Spleen (tissue), 7 donors: ENCODE measurements at regions not wholly inside any gene's neighbourhood (a gene's known extent, or its start where the extent isn't known, plus 50 kb on each side); places are given as distances from the start of the nearest gene placed in this dataset.

Experiments used
- POLR2A ChIP-seq, 3 donors: fragments of 450-650 bp; IDR thresholded peaks; one replicate each; pipeline ENCODE4 v1.5.1; 2017; ENCODE audit warnings: antibody characterized with exemption in 3 of 3, mild to moderate bottlenecking in 1 of 3
- TF ChIP-seq, protein P1 (sequence below), 11 experiments: fragments of 200-600 bp in 7 of 11; fragments of 450-650 bp in 4 of 11; sonication (generic) in 4 of 11; IDR thresholded peaks in 8 of 11; conservative IDR thresholded peaks in 3 of 11; 1 replicate in 7 of 11; 2 replicates in 4 of 11; pipeline versions ENCODE4 v1.4.0 to v1.8.0; 2016 to 2021; ENCODE audit warnings: antibody characterized with exemption in 11 of 11, inconsistent platforms in 4 of 11, mild to moderate bottlenecking in 1 of 11
- donor health status: DM: no; HTN: no; CAD: no; lungs with moderate emphysema.
- donor health status: DM: no; HTN: no; CAD: no.
- donor health status: DM: no; HTN: no; CAD: no.

DNA sequence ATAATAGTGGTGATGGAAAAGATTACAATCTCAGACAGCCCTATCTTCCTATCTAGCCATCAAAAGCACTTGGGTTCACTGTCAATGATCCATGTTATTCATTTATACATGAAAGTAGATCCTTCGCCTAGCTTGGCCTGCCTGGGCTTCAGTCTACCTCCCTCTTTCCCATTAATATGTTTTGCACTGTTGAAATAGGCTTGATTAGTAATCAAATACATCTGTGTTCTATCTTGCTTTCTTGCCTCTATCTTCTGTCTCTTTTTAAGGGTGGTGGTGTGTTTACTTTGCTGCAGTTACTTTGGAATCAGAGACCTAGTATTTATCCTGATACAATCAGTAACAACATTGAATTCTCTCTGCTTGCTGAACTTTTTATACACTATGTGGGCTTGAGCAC, 521.2 kb downstream of the TNS1 start:
- TF ChIP-seq, protein P1, sequence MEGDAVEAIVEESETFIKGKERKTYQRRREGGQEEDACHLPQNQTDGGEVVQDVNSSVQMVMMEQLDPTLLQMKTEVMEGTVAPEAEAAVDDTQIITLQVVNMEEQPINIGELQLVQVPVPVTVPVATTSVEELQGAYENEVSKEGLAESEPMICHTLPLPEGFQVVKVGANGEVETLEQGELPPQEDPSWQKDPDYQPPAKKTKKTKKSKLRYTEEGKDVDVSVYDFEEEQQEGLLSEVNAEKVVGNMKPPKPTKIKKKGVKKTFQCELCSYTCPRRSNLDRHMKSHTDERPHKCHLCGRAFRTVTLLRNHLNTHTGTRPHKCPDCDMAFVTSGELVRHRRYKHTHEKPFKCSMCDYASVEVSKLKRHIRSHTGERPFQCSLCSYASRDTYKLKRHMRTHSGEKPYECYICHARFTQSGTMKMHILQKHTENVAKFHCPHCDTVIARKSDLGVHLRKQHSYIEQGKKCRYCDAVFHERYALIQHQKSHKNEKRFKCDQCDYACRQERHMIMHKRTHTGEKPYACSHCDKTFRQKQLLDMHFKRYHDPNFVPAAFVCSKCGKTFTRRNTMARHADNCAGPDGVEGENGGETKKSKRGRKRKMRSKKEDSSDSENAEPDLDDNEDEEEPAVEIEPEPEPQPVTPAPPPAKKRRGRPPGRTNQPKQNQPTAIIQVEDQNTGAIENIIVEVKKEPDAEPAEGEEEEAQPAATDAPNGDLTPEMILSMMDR (IDR thresholded peaks at IDR 0.05 in 8 of 11, conservative IDR thresholded peaks at IDR 0.05 in 3 of 11) = no peak
- TF ChIP-seq POLR2A (IDR thresholded peaks at IDR 0.05) = no peak
